ENCODE measurements at regions not wholly inside any gene's neighbourhood (a gene's known extent, or its start where the extent isn't known, plus 50 kb on each side); places are given as distances from the start of the nearest gene placed in this dataset.

DNA sequence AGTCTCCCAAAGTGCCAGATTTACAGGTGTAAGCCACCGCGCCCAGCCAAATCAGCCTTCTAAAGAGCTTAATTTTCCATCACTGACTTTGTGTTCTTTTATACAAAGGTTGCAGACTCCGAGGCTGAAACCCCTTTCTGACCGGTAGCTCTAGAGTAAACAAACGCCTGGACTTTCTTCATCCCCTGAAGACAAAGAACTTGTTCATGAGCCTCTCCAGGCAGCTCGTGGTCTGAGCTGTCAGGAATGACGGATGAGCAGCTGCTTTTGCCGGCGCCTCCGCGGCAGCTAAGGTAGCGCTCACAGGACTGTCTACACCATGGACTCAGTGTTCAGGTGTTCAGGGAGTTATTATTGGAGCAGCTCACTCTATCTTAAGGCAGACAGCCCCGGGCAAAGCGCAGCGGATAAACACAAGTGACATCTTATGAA, 128.5 kb upstream of the ERRFI1 start (continued):
- TF ChIP-seq NR2F1 (CRISPR knock-in tag; IDR thresholded peaks at IDR 0.05) (no peak), NRL (CRISPR knock-in tag; IDR thresholded peaks at IDR 0.05; ENCODE audit: borderline replicate concordance) (no peak), NCOR1 (IDR thresholded peaks at IDR 0.05; ENCODE audit: borderline replicate concordance, low read length) (peak; percentile 70; the same call in 1 of the 2 replicates), ZNF468 (CRISPR knock-in tag; IDR thresholded peaks at IDR 0.05) (no peak), ZNF451 (CRISPR knock-in tag; IDR thresholded peaks at IDR 0.05) (no peak), FOXO1 (CRISPR knock-in tag; IDR thresholded peaks at IDR 0.05) (peak; percentile 86), ESRRA (CRISPR knock-in tag; IDR thresholded peaks at IDR 0.05; ENCODE audit: low read depth) (0 out of 2 replicates have a peak, but pooled peaks have one; percentile 38), ZSCAN29 (CRISPR knock-in tag; conservative IDR thresholded peaks at IDR 0.05) (peak; percentile 80), ZNF839 (CRISPR knock-in tag; IDR thresholded peaks at IDR 0.05; ENCODE audit: borderline replicate concordance) (no peak), ZNF496 (CRISPR knock-in tag; IDR thresholded peaks at IDR 0.05; ENCODE audit: insufficient replicate concordance) (no peak), ISL2 (CRISPR knock-in tag; IDR thresholded peaks at IDR 0.05) (peak; percentile 86)
- TF ChIP-seq, protein P1, sequence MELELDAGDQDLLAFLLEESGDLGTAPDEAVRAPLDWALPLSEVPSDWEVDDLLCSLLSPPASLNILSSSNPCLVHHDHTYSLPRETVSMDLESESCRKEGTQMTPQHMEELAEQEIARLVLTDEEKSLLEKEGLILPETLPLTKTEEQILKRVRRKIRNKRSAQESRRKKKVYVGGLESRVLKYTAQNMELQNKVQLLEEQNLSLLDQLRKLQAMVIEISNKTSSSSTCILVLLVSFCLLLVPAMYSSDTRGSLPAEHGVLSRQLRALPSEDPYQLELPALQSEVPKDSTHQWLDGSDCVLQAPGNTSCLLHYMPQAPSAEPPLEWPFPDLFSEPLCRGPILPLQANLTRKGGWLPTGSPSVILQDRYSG (CRISPR knock-in tag; IDR thresholded peaks at IDR 0.05), result no peak
- TF ChIP-seq, protein P2, sequence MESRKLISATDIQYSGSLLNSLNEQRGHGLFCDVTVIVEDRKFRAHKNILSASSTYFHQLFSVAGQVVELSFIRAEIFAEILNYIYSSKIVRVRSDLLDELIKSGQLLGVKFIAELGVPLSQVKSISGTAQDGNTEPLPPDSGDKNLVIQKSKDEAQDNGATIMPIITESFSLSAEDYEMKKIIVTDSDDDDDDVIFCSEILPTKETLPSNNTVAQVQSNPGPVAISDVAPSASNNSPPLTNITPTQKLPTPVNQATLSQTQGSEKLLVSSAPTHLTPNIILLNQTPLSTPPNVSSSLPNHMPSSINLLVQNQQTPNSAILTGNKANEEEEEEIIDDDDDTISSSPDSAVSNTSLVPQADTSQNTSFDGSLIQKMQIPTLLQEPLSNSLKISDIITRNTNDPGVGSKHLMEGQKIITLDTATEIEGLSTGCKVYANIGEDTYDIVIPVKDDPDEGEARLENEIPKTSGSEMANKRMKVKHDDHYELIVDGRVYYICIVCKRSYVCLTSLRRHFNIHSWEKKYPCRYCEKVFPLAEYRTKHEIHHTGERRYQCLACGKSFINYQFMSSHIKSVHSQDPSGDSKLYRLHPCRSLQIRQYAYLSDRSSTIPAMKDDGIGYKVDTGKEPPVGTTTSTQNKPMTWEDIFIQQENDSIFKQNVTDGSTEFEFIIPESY (CRISPR knock-in tag; IDR thresholded peaks at IDR 0.05), result peak; percentile 78
- TF ChIP-seq, protein P3, sequence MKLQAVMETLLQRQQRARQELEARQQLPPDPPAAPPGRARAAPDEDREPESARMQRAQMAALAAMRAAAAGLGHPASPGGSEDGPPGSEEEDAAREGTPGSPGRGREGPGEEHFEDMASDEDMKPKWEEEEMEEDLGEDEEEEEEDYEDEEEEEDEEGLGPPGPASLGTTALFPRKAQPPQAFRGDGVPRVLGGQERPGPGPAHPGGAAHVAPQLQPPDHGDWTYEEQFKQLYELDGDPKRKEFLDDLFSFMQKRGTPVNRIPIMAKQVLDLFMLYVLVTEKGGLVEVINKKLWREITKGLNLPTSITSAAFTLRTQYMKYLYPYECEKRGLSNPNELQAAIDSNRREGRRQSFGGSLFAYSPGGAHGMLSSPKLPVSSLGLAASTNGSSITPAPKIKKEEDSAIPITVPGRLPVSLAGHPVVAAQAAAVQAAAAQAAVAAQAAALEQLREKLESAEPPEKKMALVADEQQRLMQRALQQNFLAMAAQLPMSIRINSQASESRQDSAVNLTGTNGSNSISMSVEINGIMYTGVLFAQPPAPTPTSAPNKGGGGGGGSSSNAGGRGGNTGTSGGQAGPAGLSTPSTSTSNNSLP (IDR thresholded peaks at IDR 0.05; ENCODE audit: low read depth, low read length), result 0 out of 2 replicates have a peak, but pooled peaks have one; percentile 9
- TF ChIP-seq, protein P4, sequence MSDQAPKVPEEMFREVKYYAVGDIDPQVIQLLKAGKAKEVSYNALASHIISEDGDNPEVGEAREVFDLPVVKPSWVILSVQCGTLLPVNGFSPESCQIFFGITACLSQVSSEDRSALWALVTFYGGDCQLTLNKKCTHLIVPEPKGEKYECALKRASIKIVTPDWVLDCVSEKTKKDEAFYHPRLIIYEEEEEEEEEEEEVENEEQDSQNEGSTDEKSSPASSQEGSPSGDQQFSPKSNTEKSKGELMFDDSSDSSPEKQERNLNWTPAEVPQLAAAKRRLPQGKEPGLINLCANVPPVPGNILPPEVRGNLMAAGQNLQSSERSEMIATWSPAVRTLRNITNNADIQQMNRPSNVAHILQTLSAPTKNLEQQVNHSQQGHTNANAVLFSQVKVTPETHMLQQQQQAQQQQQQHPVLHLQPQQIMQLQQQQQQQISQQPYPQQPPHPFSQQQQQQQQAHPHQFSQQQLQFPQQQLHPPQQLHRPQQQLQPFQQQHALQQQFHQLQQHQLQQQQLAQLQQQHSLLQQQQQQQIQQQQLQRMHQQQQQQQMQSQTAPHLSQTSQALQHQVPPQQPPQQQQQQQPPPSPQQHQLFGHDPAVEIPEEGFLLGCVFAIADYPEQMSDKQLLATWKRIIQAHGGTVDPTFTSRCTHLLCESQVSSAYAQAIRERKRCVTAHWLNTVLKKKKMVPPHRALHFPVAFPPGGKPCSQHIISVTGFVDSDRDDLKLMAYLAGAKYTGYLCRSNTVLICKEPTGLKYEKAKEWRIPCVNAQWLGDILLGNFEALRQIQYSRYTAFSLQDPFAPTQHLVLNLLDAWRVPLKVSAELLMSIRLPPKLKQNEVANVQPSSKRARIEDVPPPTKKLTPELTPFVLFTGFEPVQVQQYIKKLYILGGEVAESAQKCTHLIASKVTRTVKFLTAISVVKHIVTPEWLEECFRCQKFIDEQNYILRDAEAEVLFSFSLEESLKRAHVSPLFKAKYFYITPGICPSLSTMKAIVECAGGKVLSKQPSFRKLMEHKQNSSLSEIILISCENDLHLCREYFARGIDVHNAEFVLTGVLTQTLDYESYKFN (CRISPR knock-in tag; conservative IDR thresholded peaks at IDR 0.05), result peak; percentile 87
